Natural killer cell treated with Interleukin-12 subunit alpha and Interleukin-12 subunit beta and Interleukin-15 and Interleukin-18, amount 100 ng/mL, for 72 hours (primary cell): ENCODE measurements at regions not wholly inside any gene's neighbourhood (a gene's known extent, or its start where the extent isn't known, plus 50 kb on each side); places are given as distances from the start of the nearest gene placed in this dataset.
"Not testable (repeated sequence)": the region's sequence is repeated elsewhere in the genome, so short reads cannot be mapped to it uniquely, and the experiment has no call there.

Source experiments
- ATAC-seq, 2 donors: fragments of 150-1000 bp; cut with Tn5 transposase in 1 of 2; sonication (Bioruptor Pico), chemical (Tn5 transposase) in 1 of 2; 2 replicates each; pipeline ENCODE4 v1.10.0; 2021
- DNase-seq: peaks from one replicate; pipeline ENCODE4 v3.0.0; 2022; ENCODE audit warnings: low spot score
- H3K27ac Mint-ChIP-seq, 2 donors: 1 replicate in 1 of 2; 2 replicates in 1 of 2; pipeline ENCODE4 v1.8.0; 2022; ENCODE audit warnings: mixed read lengths in 2 of 2, mild to moderate bottlenecking in 1 of 2, moderate library complexity in 1 of 2
- H3K27me3 Mint-ChIP-seq, 2 donors: 1 replicate in 1 of 2; 2 replicates in 1 of 2; pipeline ENCODE4 v1.8.0; 2022; ENCODE audit warnings: mixed read lengths in 2 of 2
- H3K36me3 Mint-ChIP-seq: one replicate; pipeline ENCODE4 v1.8.0; 2022; ENCODE audit warnings: mixed read lengths
- H3K4me1 Mint-ChIP-seq, 2 donors: 1 replicate in 1 of 2; 2 replicates in 1 of 2; pipeline ENCODE4 v1.8.0; 2022; ENCODE audit warnings: low read depth in 2 of 2, mixed read lengths in 2 of 2, mild to moderate bottlenecking in 1 of 2
- H3K4me3 Mint-ChIP-seq: one replicate; pipeline ENCODE4 v1.8.0; 2022; ENCODE audit warnings: mixed read lengths
- H3K9me3 Mint-ChIP-seq: 2 replicates; pipeline ENCODE4 v1.8.0; 2022; ENCODE audit warnings: mixed read lengths

- no peak for ATAC-seq
- Mint-ChIP-seq H3K27me3 (peaks cover 11 to 21% of the 10 kb centered on the region in 2 donors), H3K4me1 (no peaks in the 10 kb centered on the region), H3K27ac (no peak overlapping the region), H3K36me3 (peaks cover 4% of the 10 kb centered on the region), H3K4me3 (no peak overlapping the region), H3K9me3 (no peaks in the 10 kb centered on the region)
- no peak for DNase-seq
Measured at GRCh38 chr10:4902571-4903011, 60.6 kb upstream of the AKR1C1 start.

DNA sequence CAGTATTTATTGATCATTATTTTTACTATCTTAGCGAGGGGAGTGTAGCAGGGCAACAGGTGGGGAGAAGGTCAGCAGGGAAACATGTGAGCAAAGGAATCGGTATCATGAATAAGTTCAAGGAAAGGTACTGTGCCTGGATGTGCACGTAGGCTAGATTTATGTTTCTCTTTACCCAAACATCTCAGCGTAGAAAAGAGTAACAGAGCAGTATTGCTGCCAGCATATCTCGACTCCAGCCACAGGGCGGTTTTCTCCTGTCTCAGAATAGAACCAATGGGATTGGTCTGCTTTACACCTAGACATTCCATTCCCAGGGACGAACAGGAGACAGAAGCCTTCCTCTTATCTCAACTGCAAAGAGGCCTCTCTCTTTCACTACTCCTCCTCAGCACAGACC, 60.1 kb upstream of the AKR1C1 start:
- H3K27me3 Mint-ChIP-seq, result peaks cover 14 to 21% of the 10 kb centered on the region in 2 donors
- H3K9me3 Mint-ChIP-seq, H3K4me3 Mint-ChIP-seq, DNase-seq, H3K36me3 Mint-ChIP-seq, H3K27ac Mint-ChIP-seq, ATAC-seq, H3K4me1 Mint-ChIP-seq: not testable (repeated sequence)

- H3K27me3 Mint-ChIP-seq, result peaks cover 20 to 21% of the 10 kb centered on the region in 2 donors
- not testable (repeated sequence) for H3K9me3 Mint-ChIP-seq, H3K27ac Mint-ChIP-seq, DNase-seq, H3K4me1 Mint-ChIP-seq, H3K36me3 Mint-ChIP-seq, ATAC-seq, H3K4me3 Mint-ChIP-seq
Measured at GRCh38 chr10:4903675-4904074, 59.5 kb upstream of the AKR1C1 start.

DNA sequence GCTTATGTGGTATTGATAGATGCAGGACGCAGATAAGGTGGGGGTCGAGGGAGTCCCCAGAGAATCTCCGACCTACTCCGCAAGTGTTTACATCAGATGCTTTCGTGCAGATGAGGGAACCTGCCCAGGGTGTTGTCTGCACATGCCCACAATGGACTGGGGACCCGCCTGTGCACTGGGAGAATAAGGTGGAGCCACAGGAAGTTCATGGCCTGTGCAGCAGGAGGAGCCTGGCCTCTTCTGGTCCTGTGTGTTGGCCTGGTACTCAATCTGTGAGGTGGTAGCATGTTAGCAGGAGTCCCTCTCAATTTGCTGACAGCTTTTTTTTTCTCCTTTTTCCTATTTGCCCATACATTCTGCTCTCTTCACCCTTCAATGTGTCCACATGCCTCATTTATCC, 54.1 kb upstream of the AKR1C1 start:
- H3K27me3 Mint-ChIP-seq, result peaks cover 16% of the 10 kb centered on the region in 2 donors
- H3K36me3 Mint-ChIP-seq, result no peaks in the 10 kb centered on the region
- no peak for DNase-seq
- no peak overlapping the region for H3K27ac Mint-ChIP-seq
- H3K9me3 Mint-ChIP-seq, result no peaks in the 10 kb centered on the region
- no peaks in the 10 kb centered on the region for H3K4me1 Mint-ChIP-seq
- no peak overlapping the region for H3K4me3 Mint-ChIP-seq
- ATAC-seq, result peak in 1 of 2 donors; percentile 45
